ENCODE measurements at regions not wholly inside any gene's neighbourhood (a gene's known extent, or its start where the extent isn't known, plus 50 kb on each side); places are given as distances from the start of the nearest gene placed in this dataset.

- Histone ChIP-seq H3K4me2 (ENCODE audit: insufficient read depth, low read length) (no peak overlapping the region), H3K9ac (ENCODE audit: insufficient read depth in 1 of 2, low read depth in 2 of 2, low read length in 2 of 2) (no peak overlapping the region), H3K79me2 (ENCODE audit: control insufficient read depth, insufficient read depth, low read length) (no peaks in the 10 kb centered on the region), H3K9me3 (replicated peaks; ENCODE audit: control insufficient read depth, insufficient read depth, low read depth, low read length) (no peaks in the 10 kb centered on the region; the same call in 1 of the 2 replicates), H3K4me1 (replicated peaks in 1 of 2; ENCODE audit: control insufficient read depth in 2 of 2, insufficient read depth in 2 of 2, low read length in 2 of 2) (no peaks in the 10 kb centered on the region), H2AFZ (ENCODE audit: low read depth, low read length) (no peak overlapping the region), H3K9me1 (ENCODE audit: control insufficient read depth, insufficient read depth, low read length) (no peaks in the 10 kb centered on the region), H3K27me3 (ENCODE audit: control insufficient read depth in 2 of 2, insufficient read depth in 2 of 2, low read length in 2 of 2) (no peaks in the 10 kb centered on the region), H3K36me3 (ENCODE audit: control insufficient read depth, insufficient read depth, low read length) (no peaks in the 10 kb centered on the region), H4K20me1 (replicated peaks; ENCODE audit: control insufficient read depth, insufficient read depth, low read length) (no peaks in the 10 kb centered on the region), H3K4me3 (no peak overlapping the region), H3K27ac (ENCODE audit: extremely low read depth, low read depth, low read length) (no peak overlapping the region)
- ATAC-seq: no peak
- intact Hi-C loops (cut with micrococcal nuclease) (no loop called here), in situ Hi-C loops (cut with MboI) (no loop called here)
- no peak for DNase-seq (ENCODE audit: extremely low read depth in 1 of 4, low spot score in 3 of 4)
- ChIA-PET CTCF (ENCODE audit: low intra/inter-chr PET ratio) (no interaction called here), POLR2A (no interaction called here)
- no TSS peak for BruUV-seq (replicated peaks)
- WGBS (ENCODE audit: insufficient coverage, low coverage, missing lambda C conversion rate): 2% methylated on average over 12 of the region's 12 CpGs
- TF ChIP-seq ZNF274 (IDR thresholded peaks at IDR 0.05; ENCODE audit: borderline replicate concordance, low read depth, low read length) (peak; percentile 75; the same call in 1 of the 2 replicates), RBM14 (IDR thresholded peaks at IDR 0.05; ENCODE audit: borderline replicate concordance, insufficient read depth, low read depth, low read length) (no peak), GABPA (tag; conservative IDR thresholded peaks at IDR 0.05; ENCODE audit: low read depth) (no peak), ZNF740 (CRISPR knock-in tag; IDR thresholded peaks at IDR 0.05) (no peak), ZNF740 (tag; IDR thresholded peaks at IDR 0.05) (no peak), ATF3 (IDR thresholded peaks at IDR 0.05) (no peak), ATF3 (CRISPR knock-in tag; conservative IDR thresholded peaks at IDR 0.05) (no peak), NFXL1 (CRISPR knock-in tag; IDR thresholded peaks at IDR 0.05) (no peak), USF1 (CRISPR knock-in tag; IDR thresholded peaks at IDR 0.05) (no peak), TAL1 (IDR thresholded peaks at IDR 0.05) (no peak), CHD4 (IDR thresholded peaks at IDR 0.05; ENCODE audit: insufficient read depth, insufficient replicate concordance, low read depth, low read length, poor library complexity, severe bottlenecking) (no peak)
- no peak for FAIRE-seq
These were observed 113.0 kb downstream of the SNRPN start for GRCh38 chr15:25067725-25068309.
